ENCODE measurements at regions not wholly inside any gene's neighbourhood (a gene's known extent, or its start where the extent isn't known, plus 50 kb on each side); places are given as distances from the start of the nearest gene placed in this dataset.

GRCh38 chr17:5873781-5874180 lies 196.4 kb upstream of the WSCD1 start:
- no peak for DNase-seq (ENCODE audit: low read depth)
- no peak for TF ChIP-seq CTCF (IDR thresholded peaks at IDR 0.05; ENCODE audit: low read depth, low read length, missing control alignments)
- H3K4me3 ChIP-seq (ENCODE audit: low read depth, low read length): no peak overlapping the region

GRCh38 chr17:5874486-5874885 lies 195.7 kb upstream of the WSCD1 start:
- no peak for DNase-seq (ENCODE audit: low read depth)
- no peak for TF ChIP-seq CTCF (IDR thresholded peaks at IDR 0.05; ENCODE audit: low read depth, low read length, missing control alignments)
- H3K4me3 ChIP-seq (ENCODE audit: low read depth, low read length): no peak overlapping the region

GRCh38 chr17:5877366-5877765 lies 192.8 kb upstream of the WSCD1 start:
- no peak for TF ChIP-seq CTCF (IDR thresholded peaks at IDR 0.05; ENCODE audit: low read depth, low read length, missing control alignments)
- H3K4me3 ChIP-seq (ENCODE audit: low read depth, low read length): no peak overlapping the region
- DNase-seq (ENCODE audit: low read depth): no peak

- no peak for DNase-seq (ENCODE audit: low read depth)
- no peak for TF ChIP-seq CTCF (IDR thresholded peaks at IDR 0.05; ENCODE audit: low read depth, low read length, missing control alignments)
- H3K4me3 ChIP-seq (ENCODE audit: low read depth, low read length): no peak overlapping the region
Observed at GRCh38 chr17:5877948-5878347, 192.2 kb upstream of the WSCD1 start.

GRCh38 chr17:5881849-5882248 lies 188.3 kb upstream of the WSCD1 start:
- no peak for TF ChIP-seq CTCF (IDR thresholded peaks at IDR 0.05; ENCODE audit: low read depth, low read length, missing control alignments)
- H3K4me3 ChIP-seq (ENCODE audit: low read depth, low read length): no peak overlapping the region
- no peak for DNase-seq (ENCODE audit: low read depth)

- DNase-seq (ENCODE audit: low read depth): no peak
- H3K4me3 ChIP-seq (ENCODE audit: low read depth, low read length): no peak overlapping the region
- no peak for TF ChIP-seq CTCF (IDR thresholded peaks at IDR 0.05; ENCODE audit: low read depth, low read length, missing control alignments)
Observed at GRCh38 chr17:5883775-5884665, 186.2 kb upstream of the WSCD1 start.

GRCh38 chr17:5885336-5885735 lies 184.8 kb upstream of the WSCD1 start:
- no peak for DNase-seq (ENCODE audit: low read depth)
- TF ChIP-seq CTCF (IDR thresholded peaks at IDR 0.05; ENCODE audit: low read depth, low read length, missing control alignments): no peak

More at GRCh38 chr17:5885336-5885735, 184.8 kb upstream of the WSCD1 start:
- no peak overlapping the region for H3K4me3 ChIP-seq (ENCODE audit: low read depth, low read length)
